Prostate gland (tissue), 2 donors: ENCODE measurements at regions not wholly inside any gene's neighbourhood (a gene's known extent, or its start where the extent isn't known, plus 50 kb on each side); places are given as distances from the start of the nearest gene placed in this dataset.

Experiments
- DNase-seq: peaks from one replicate; pipeline ENCODE4 v3.0.0-alpha.2; 2019; ENCODE audit warnings: low spot score
- H3K27ac ChIP-seq, 2 donors: fragments of 200-600 bp; sonication (generic); 2 replicates each; pipeline ENCODE4 v1.5.1; 2017 to 2019
- H3K27me3 ChIP-seq: fragments of 200-600 bp; sonication (generic); replicated peaks from 2 replicates; pipeline ENCODE4 v1.5.1; 2019; ENCODE audit not compliant: insufficient read depth
- H3K36me3 ChIP-seq, 2 donors: fragments of 200-600 bp; sonication (generic); 1 replicate in 1 of 2; 2 replicates in 1 of 2; pipeline versions ENCODE4 v1.5.1 to v1.8.1; 2017 to 2019
- H3K4me1 ChIP-seq: fragments of 200-600 bp; sonication (generic); replicated peaks from 2 replicates; pipeline ENCODE4 v1.5.1; 2019
- H3K4me3 ChIP-seq, 2 donors: fragments of 200-600 bp; sonication (generic); 2 replicates each; pipeline ENCODE4 v1.5.1; 2017 to 2019
- H3K9me3 ChIP-seq: fragments of 200-600 bp; sonication (generic); 2 replicates; pipeline ENCODE4 v1.5.1; 2017
- POLR2A ChIP-seq: fragments of 450-650 bp; IDR thresholded peaks from one replicate; pipeline ENCODE4 v1.6.1; 2016; ENCODE audit warnings: antibody characterized with exemption, mild to moderate bottlenecking
- POLR2AphosphoS5 ChIP-seq: sonication (generic); formaldehyde crosslinking; IDR thresholded peaks from one replicate; pipeline ENCODE4 v1.6.1; 2017; ENCODE audit warnings: antibody characterized with exemption
- WGBS: methylation state at CpG from one replicate; pipeline ENCODE4 v1.1.5; 2018; 5-methylcytosine and 5-hydroxymethylcytosine counted together
- intact Hi-C: fragments of 100-400 bp; cut with DNase I; formaldehyde crosslinking; loops from one replicate; pipeline ENCODE4 v1.14.2; 2022
- TF ChIP-seq, protein P1 (sequence below), 4 experiments: fragments of 200-600 bp in 2 of 4; fragments of 450-650 bp in 2 of 4; sonication (generic) in 2 of 4; IDR thresholded peaks; 1 replicate in 3 of 4; 2 replicates in 1 of 4; pipeline ENCODE4 v1.5.1; 2016 to 2019; ENCODE audit warnings: antibody characterized with exemption in 4 of 4, mild to moderate bottlenecking in 2 of 4, moderate library complexity in 2 of 4

DNA sequence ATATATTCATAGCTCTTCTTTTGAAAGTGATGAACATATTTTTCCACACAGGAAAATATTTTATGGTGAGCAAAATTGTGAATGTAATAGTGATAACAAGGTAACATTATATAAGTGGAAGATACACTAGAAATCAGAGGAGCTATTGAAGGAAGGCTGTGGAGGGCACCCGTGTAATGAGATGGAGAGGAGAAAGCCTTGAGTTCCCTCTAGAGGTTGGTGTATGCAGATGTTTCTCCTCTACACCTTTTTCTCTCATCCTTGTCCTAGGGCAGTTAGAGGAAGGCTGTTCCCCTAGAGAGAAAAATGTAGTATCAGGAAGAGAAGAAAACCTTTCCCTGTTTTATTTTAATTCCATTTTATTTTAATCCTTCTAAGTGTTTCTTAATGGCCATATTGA is 54.6 kb upstream of the NRG3 start:
- H3K9me3 ChIP-seq, result no peaks in the 10 kb centered on the region
- no peaks in the 10 kb centered on the region for H3K4me1 ChIP-seq
- intact Hi-C loops, result no loop called here
- no peak for TF ChIP-seq POLR2A
- TF ChIP-seq, protein P1, sequence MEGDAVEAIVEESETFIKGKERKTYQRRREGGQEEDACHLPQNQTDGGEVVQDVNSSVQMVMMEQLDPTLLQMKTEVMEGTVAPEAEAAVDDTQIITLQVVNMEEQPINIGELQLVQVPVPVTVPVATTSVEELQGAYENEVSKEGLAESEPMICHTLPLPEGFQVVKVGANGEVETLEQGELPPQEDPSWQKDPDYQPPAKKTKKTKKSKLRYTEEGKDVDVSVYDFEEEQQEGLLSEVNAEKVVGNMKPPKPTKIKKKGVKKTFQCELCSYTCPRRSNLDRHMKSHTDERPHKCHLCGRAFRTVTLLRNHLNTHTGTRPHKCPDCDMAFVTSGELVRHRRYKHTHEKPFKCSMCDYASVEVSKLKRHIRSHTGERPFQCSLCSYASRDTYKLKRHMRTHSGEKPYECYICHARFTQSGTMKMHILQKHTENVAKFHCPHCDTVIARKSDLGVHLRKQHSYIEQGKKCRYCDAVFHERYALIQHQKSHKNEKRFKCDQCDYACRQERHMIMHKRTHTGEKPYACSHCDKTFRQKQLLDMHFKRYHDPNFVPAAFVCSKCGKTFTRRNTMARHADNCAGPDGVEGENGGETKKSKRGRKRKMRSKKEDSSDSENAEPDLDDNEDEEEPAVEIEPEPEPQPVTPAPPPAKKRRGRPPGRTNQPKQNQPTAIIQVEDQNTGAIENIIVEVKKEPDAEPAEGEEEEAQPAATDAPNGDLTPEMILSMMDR (IDR thresholded peaks at IDR 0.05), result no peak
- no peak for TF ChIP-seq POLR2AphosphoS5
- DNase-seq, result no peak
- no peaks in the 10 kb centered on the region for H3K27me3 ChIP-seq
- 11% methylated on average over 1 of the region's 1 CpG for WGBS
- H3K27ac ChIP-seq, result no peak overlapping the region
- H3K36me3 ChIP-seq, result no peaks in the 10 kb centered on the region
- no peak overlapping the region for H3K4me3 ChIP-seq
